Liver (tissue), 8 donors: ENCODE measurements at regions not wholly inside any gene's neighbourhood (a gene's known extent, or its start where the extent isn't known, plus 50 kb on each side); places are given as distances from the start of the nearest gene placed in this dataset.
A peak's percentile ranks its signal among the peaks of the same experiment; 100 is the strongest.
"Not testable (repeated sequence)": the region's sequence is repeated elsewhere in the genome, so short reads cannot be mapped to it uniquely, and the experiment has no call there.

Experiments used
- DNase-seq: peaks from one replicate; pipeline ENCODE4 v3.0.0-alpha.2; 2017; ENCODE audit warnings: low spot score
- H3K27ac ChIP-seq, 2 donors: one replicate each; pipeline ENCODE4 v1.7.0; 2013; ENCODE audit warnings: inconsistent platforms in 2 of 2, low read length in 2 of 2, control low read depth in 1 of 2, low read depth in 1 of 2, mild to moderate bottlenecking in 1 of 2
- H3K27me3 ChIP-seq, 4 donors: one replicate each; pipeline versions ENCODE4 v1.6.1 to v1.7.0; 2013; ENCODE audit warnings: low read length in 3 of 4, inconsistent platforms in 1 of 4, mild to moderate bottlenecking in 1 of 4, moderate library complexity in 1 of 4; ENCODE audit not compliant: control insufficient read depth in 4 of 4, insufficient read depth in 4 of 4
- H3K36me3 ChIP-seq, 4 donors: one replicate each; pipeline versions ENCODE4 v1.6.1 to v1.7.0; 2013; ENCODE audit warnings: low read length in 3 of 4, mild to moderate bottlenecking in 3 of 4, low read depth in 1 of 4, moderate library complexity in 1 of 4; ENCODE audit not compliant: control insufficient read depth in 4 of 4, insufficient read depth in 3 of 4
- H3K4me1 ChIP-seq, 4 donors: one replicate each; pipeline versions ENCODE4 v1.6.1 to v1.7.0; 2013; ENCODE audit warnings: low read length in 3 of 4, mild to moderate bottlenecking in 3 of 4, moderate library complexity in 1 of 4; ENCODE audit not compliant: control insufficient read depth in 4 of 4, insufficient read depth in 4 of 4
- H3K4me3 ChIP-seq, 3 donors: one replicate each; pipeline versions ENCODE4 v1.6.1 to v1.7.0; 2013; ENCODE audit warnings: low read length in 3 of 3, control low read depth in 1 of 3, low read depth in 1 of 3, mild to moderate bottlenecking in 1 of 3
- H3K9ac ChIP-seq, 2 donors: one replicate each; pipeline ENCODE4 v1.7.0; 2013; ENCODE audit warnings: low read length in 2 of 2, mild to moderate bottlenecking in 2 of 2, moderate library complexity in 2 of 2, control low read depth in 1 of 2, low read depth in 1 of 2
- H3K9me3 ChIP-seq, 4 donors: one replicate each; pipeline versions ENCODE4 v1.6.1 to v1.7.0; 2013; ENCODE audit warnings: low read length in 3 of 4; ENCODE audit not compliant: control insufficient read depth in 4 of 4
- ATF3 ChIP-seq: IDR thresholded peaks from 2 replicates; pipeline ENCODE4 v1.6.1; 2016; ENCODE audit warnings: antibody characterized with exemption
- CTCF ChIP-seq: fragments of 150-350 bp; IDR thresholded peaks from 2 replicates; pipeline ENCODE4 v1.5.1; 2017; ENCODE audit warnings: improper control_type of control experiment, low read depth, low read length; ENCODE audit not compliant: missing input control
- EGR1 ChIP-seq, 2 donors: IDR thresholded peaks; 2 replicates each; pipeline ENCODE4 v1.6.1; 2016 to 2018; ENCODE audit warnings: antibody characterized with exemption in 2 of 2, low read depth in 2 of 2
- FOXA1 ChIP-seq: IDR thresholded peaks from 2 replicates; pipeline ENCODE4 v1.6.1; 2016; ENCODE audit warnings: antibody characterized with exemption
- FOXA2 ChIP-seq: IDR thresholded peaks from 2 replicates; pipeline ENCODE4 v1.6.1; 2016; ENCODE audit warnings: antibody characterized with exemption
- GABPA ChIP-seq, 2 donors: IDR thresholded peaks in 1 of 2; conservative IDR thresholded peaks in 1 of 2; 2 replicates each; pipeline ENCODE4 v1.6.1; 2016; ENCODE audit warnings: antibody characterized with exemption in 2 of 2, mild to moderate bottlenecking in 1 of 2, moderate library complexity in 1 of 2
- HNF4A ChIP-seq, 2 donors: conservative IDR thresholded peaks; 2 replicates each; pipeline ENCODE4 v1.6.1; 2016; ENCODE audit warnings: antibody characterized with exemption in 2 of 2, mild to moderate bottlenecking in 2 of 2
- JUND ChIP-seq, 2 donors: IDR thresholded peaks; 2 replicates each; pipeline ENCODE4 v1.6.1; 2016; ENCODE audit warnings: antibody characterized with exemption in 2 of 2
- NR2F2 ChIP-seq: IDR thresholded peaks from 2 replicates; pipeline ENCODE4 v1.6.1; 2016; ENCODE audit warnings: antibody characterized with exemption
- RAD21 ChIP-seq, 2 donors: IDR thresholded peaks; 2 replicates each; pipeline ENCODE4 v1.6.1; 2016; ENCODE audit warnings: antibody characterized with exemption in 2 of 2, mild to moderate bottlenecking in 2 of 2
- RXRA ChIP-seq, 2 donors: IDR thresholded peaks; 2 replicates each; pipeline ENCODE4 v1.6.1; 2017 to 2018; ENCODE audit warnings: antibody characterized with exemption in 2 of 2, mild to moderate bottlenecking in 1 of 2
- SP1 ChIP-seq: IDR thresholded peaks from 2 replicates; pipeline ENCODE4 v1.6.1; 2018; ENCODE audit warnings: antibody characterized with exemption, mild to moderate bottlenecking
- TAF1 ChIP-seq: conservative IDR thresholded peaks from 2 replicates; pipeline ENCODE4 v1.6.1; 2016; ENCODE audit warnings: antibody characterized with exemption, mild to moderate bottlenecking
- YY1 ChIP-seq: IDR thresholded peaks from 2 replicates; pipeline ENCODE4 v1.6.1; 2016; ENCODE audit warnings: antibody characterized with exemption, mild to moderate bottlenecking
- ZBTB33 ChIP-seq: IDR thresholded peaks from 2 replicates; pipeline ENCODE4 v1.6.1; 2016; ENCODE audit warnings: antibody characterized with exemption
- WGBS: extraction: QIAGEN DNeasy Blood & Tissue Kit; methylation state at CpG from one replicate; pipeline ENCODE4 v1.1.7; 2013; 5-methylcytosine and 5-hydroxymethylcytosine counted together
- donor health status: healthy.
- donor health status: healthy.
- donor health status: healthy.
- donor health status: healthy.
- donor health status: healthy.

- no peak for TF ChIP-seq CTCF
Observed at GRCh38 chr5:110001648-110002047, 311.9 kb downstream of the MAN2A1 start (continued).

GRCh38 chr5:110002652-110003051, 312.9 kb downstream of the MAN2A1 start:
- H3K27me3 ChIP-seq = no peaks in the 10 kb centered on the region
- 98% methylated on average over 1 of the region's 1 CpG for WGBS
- H3K9ac ChIP-seq = no peak overlapping the region
- H3K36me3 ChIP-seq = no peaks in the 10 kb centered on the region
- H3K9me3 ChIP-seq = no peaks in the 10 kb centered on the region
- no peak overlapping the region for H3K27ac ChIP-seq
- DNase-seq = no peak
- H3K4me1 ChIP-seq = peaks cover 5 to 30% (median 16%) of the 10 kb centered on the region in 4 donors
- H3K4me3 ChIP-seq = no peak overlapping the region
- TF ChIP-seq HNF4A (conservative IDR thresholded peaks at IDR 0.05) = no peak
- no peak for TF ChIP-seq FOXA1
- TF ChIP-seq RAD21 (IDR thresholded peaks at IDR 0.05) = no peak
- TF ChIP-seq JUND (IDR thresholded peaks at IDR 0.05) = no peak
- TF ChIP-seq ATF3 = no peak
- no peak for TF ChIP-seq SP1
- no peak for TF ChIP-seq GABPA (IDR thresholded peaks at IDR 0.05 in 1 of 2, conservative IDR thresholded peaks at IDR 0.05 in 1 of 2)
- TF ChIP-seq CTCF = no peak
- TF ChIP-seq FOXA2 = no peak
- no peak for TF ChIP-seq TAF1
- no peak for TF ChIP-seq NR2F2
- TF ChIP-seq EGR1 (IDR thresholded peaks at IDR 0.05; ENCODE audit: low read depth in 2 of 2) = no peak
- TF ChIP-seq ZBTB33 = no peak
- no peak for TF ChIP-seq RXRA (IDR thresholded peaks at IDR 0.05)
- no peak for TF ChIP-seq YY1

GRCh38 chr5:110005907-110006562, 316.3 kb downstream of the MAN2A1 start:
- H3K4me1 ChIP-seq = peaks cover 0 to 11% (median 4%) of the 10 kb centered on the region in 4 donors
- not testable (repeated sequence) for H3K36me3 ChIP-seq, H3K9me3 ChIP-seq, DNase-seq, H3K27me3 ChIP-seq, H3K9ac ChIP-seq, H3K4me3 ChIP-seq, H3K27ac ChIP-seq
- peak; percentile 11 to 55 for TF ChIP-seq RAD21 (IDR thresholded peaks at IDR 0.05)
- WGBS = 92% methylated on average over 10 of the region's 10 CpGs
